B cell (primary cell): ENCODE measurements at regions not wholly inside any gene's neighbourhood (a gene's known extent, or its start where the extent isn't known, plus 50 kb on each side); places are given as distances from the start of the nearest gene placed in this dataset.
"Not testable (repeated sequence)": the region's sequence is repeated elsewhere in the genome, so short reads cannot be mapped to it uniquely, and the experiment has no call there.

Experiments
- EZH2 ChIP-seq: IDR thresholded peaks from 2 replicates; pipeline ENCODE4 v1.6.1; 2012; ENCODE audit warnings: borderline replicate concordance, low read depth, mild to moderate bottlenecking, moderate library complexity, low read length; ENCODE audit not compliant: insufficient read depth, poor library complexity, severe bottlenecking
- TF ChIP-seq, protein P1 (sequence below): fragments of 200-600 bp; IDR thresholded peaks from one replicate; pipeline ENCODE4 v1.8.0; 2022; ENCODE audit warnings: antibody characterized with exemption, mild to moderate bottlenecking

DNA sequence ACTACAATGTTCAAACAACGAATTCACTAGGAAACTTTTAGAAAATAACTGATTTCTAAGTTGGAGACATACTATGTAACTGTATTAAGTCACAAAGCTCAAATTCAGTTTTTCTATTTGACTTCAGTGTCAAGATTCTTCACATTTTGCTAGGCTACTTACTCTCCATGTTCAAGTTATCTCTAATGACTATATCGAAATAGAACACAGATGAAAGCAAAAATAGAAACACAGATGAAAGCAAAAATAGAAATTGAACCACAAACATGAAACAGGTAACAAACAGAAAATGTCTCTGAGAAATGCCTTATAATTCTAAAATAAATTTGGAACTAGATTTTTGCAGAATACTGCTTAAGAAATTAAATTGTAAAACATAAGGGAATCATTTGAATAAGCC, 113.5 kb downstream of the SPDYE17 start:
- TF ChIP-seq, protein P1, sequence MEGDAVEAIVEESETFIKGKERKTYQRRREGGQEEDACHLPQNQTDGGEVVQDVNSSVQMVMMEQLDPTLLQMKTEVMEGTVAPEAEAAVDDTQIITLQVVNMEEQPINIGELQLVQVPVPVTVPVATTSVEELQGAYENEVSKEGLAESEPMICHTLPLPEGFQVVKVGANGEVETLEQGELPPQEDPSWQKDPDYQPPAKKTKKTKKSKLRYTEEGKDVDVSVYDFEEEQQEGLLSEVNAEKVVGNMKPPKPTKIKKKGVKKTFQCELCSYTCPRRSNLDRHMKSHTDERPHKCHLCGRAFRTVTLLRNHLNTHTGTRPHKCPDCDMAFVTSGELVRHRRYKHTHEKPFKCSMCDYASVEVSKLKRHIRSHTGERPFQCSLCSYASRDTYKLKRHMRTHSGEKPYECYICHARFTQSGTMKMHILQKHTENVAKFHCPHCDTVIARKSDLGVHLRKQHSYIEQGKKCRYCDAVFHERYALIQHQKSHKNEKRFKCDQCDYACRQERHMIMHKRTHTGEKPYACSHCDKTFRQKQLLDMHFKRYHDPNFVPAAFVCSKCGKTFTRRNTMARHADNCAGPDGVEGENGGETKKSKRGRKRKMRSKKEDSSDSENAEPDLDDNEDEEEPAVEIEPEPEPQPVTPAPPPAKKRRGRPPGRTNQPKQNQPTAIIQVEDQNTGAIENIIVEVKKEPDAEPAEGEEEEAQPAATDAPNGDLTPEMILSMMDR, result not testable (repeated sequence)
- not testable (repeated sequence) for TF ChIP-seq EZH2
